Spleen (tissue), 7 donors: ENCODE measurements at regions not wholly inside any gene's neighbourhood (a gene's known extent, or its start where the extent isn't known, plus 50 kb on each side); places are given as distances from the start of the nearest gene placed in this dataset.

Experiments
- POLR2A ChIP-seq, 3 donors: fragments of 450-650 bp; IDR thresholded peaks; one replicate each; pipeline ENCODE4 v1.5.1; 2017; ENCODE audit warnings: antibody characterized with exemption in 3 of 3, mild to moderate bottlenecking in 1 of 3
- POLR2AphosphoS5 ChIP-seq, 3 donors: sonication (generic); formaldehyde crosslinking; IDR thresholded peaks; one replicate each; pipeline ENCODE4 v1.5.1; 2017; ENCODE audit warnings: antibody characterized with exemption in 3 of 3
- TF ChIP-seq, protein P1 (sequence below), 11 experiments: fragments of 200-600 bp in 7 of 11; fragments of 450-650 bp in 4 of 11; sonication (generic) in 4 of 11; IDR thresholded peaks in 8 of 11; conservative IDR thresholded peaks in 3 of 11; 1 replicate in 7 of 11; 2 replicates in 4 of 11; pipeline versions ENCODE4 v1.4.0 to v1.8.0; 2016 to 2021; ENCODE audit warnings: antibody characterized with exemption in 11 of 11, inconsistent platforms in 4 of 11, mild to moderate bottlenecking in 1 of 11
- donor health status: DM: no; HTN: no; CAD: no; lungs with moderate emphysema.
- donor health status: DM: no; HTN: no; CAD: no.
- donor health status: DM: no; HTN: no; CAD: no.

DNA sequence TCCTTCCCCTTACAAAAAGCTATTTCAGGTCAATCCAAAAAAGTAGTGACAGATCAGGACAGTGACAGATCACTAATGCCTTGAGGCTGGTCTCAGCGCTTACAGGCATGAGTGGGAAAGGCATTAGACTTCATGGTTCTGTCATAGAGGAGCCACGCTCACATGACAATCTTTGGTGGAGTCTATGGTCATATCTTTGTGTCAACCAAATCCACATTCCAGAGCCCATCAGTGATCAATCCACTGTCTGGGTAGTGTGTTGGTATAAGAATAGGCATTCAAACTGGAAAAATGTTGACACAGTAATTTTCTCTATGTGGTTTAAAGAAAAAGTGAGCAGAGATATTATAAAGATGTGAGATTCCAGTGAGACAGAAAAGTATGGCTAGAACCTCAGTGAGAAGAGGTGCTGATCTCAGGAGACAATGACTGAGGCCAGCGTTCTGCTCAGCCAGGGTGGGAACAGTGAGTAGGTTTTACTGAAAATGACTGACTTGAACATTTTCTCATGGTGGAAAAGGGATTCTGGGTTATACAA lies 215.0 kb downstream of the IRS1 start:
- TF ChIP-seq POLR2AphosphoS5 (IDR thresholded peaks at IDR 0.05) (no peak), POLR2A (IDR thresholded peaks at IDR 0.05) (no peak)
- TF ChIP-seq, protein P1, sequence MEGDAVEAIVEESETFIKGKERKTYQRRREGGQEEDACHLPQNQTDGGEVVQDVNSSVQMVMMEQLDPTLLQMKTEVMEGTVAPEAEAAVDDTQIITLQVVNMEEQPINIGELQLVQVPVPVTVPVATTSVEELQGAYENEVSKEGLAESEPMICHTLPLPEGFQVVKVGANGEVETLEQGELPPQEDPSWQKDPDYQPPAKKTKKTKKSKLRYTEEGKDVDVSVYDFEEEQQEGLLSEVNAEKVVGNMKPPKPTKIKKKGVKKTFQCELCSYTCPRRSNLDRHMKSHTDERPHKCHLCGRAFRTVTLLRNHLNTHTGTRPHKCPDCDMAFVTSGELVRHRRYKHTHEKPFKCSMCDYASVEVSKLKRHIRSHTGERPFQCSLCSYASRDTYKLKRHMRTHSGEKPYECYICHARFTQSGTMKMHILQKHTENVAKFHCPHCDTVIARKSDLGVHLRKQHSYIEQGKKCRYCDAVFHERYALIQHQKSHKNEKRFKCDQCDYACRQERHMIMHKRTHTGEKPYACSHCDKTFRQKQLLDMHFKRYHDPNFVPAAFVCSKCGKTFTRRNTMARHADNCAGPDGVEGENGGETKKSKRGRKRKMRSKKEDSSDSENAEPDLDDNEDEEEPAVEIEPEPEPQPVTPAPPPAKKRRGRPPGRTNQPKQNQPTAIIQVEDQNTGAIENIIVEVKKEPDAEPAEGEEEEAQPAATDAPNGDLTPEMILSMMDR (IDR thresholded peaks at IDR 0.05 in 8 of 11, conservative IDR thresholded peaks at IDR 0.05 in 3 of 11), result no peak
